Stomach (tissue), 8 donors: ENCODE measurements at regions not wholly inside any gene's neighbourhood (a gene's known extent, or its start where the extent isn't known, plus 50 kb on each side); places are given as distances from the start of the nearest gene placed in this dataset.

ENCODE experiments used
- DNase-seq, 2 donors: peaks; one replicate each; pipeline versions ENCODE4 v3.0.0 to v3.0.0-alpha.2; 2013 to 2019
- H3K27ac ChIP-seq, 5 donors: fragments of 200-600 bp in 4 of 5; sonication (generic) in 4 of 5; one replicate each; pipeline ENCODE4 v1.5.1; 2013 to 2019; ENCODE audit warnings: mild to moderate bottlenecking in 1 of 5, moderate library complexity in 1 of 5
- H3K27me3 ChIP-seq, 3 donors: fragments of 200-600 bp; sonication (generic); one replicate each; pipeline ENCODE4 v1.5.1; 2017 to 2019; ENCODE audit warnings: mixed run types in 1 of 3
- H3K36me3 ChIP-seq, 4 donors: fragments of 200-600 bp; sonication (generic); 1 replicate in 3 of 4; 2 replicates in 1 of 4; pipeline ENCODE4 v1.5.1; 2016 to 2019
- H3K4me1 ChIP-seq, 4 donors: fragments of 200-600 bp; sonication (generic); one replicate each; pipeline ENCODE4 v1.5.1; 2016 to 2019
- H3K4me3 ChIP-seq, 4 donors: fragments of 200-600 bp; sonication (generic) in 3 of 4; one replicate each; pipeline ENCODE4 v1.5.1; 2016 to 2019; ENCODE audit warnings: mild to moderate bottlenecking in 1 of 4
- H3K9me3 ChIP-seq, 4 donors: fragments of 200-600 bp; sonication (generic); one replicate each; pipeline ENCODE4 v1.5.1; 2016 to 2019
- CTCF ChIP-seq, 7 experiments: fragments of 450-650 bp in 4 of 7; fragments of 200-600 bp in 3 of 7; sonication (generic) in 3 of 7; IDR thresholded peaks; one replicate each; pipeline ENCODE4 v1.5.1; 2016 to 2019; ENCODE audit warnings: antibody characterized with exemption in 7 of 7, control low read depth in 2 of 7, mild to moderate bottlenecking in 1 of 7
- EP300 ChIP-seq: sonication (generic); formaldehyde crosslinking; IDR thresholded peaks from one replicate; pipeline ENCODE4 v1.6.1; 2017; ENCODE audit warnings: antibody characterized with exemption
- POLR2A ChIP-seq, 4 donors: fragments of 450-650 bp; IDR thresholded peaks; one replicate each; pipeline ENCODE4 v1.6.1; 2016; ENCODE audit warnings: antibody characterized with exemption in 4 of 4, control low read depth in 2 of 4, mild to moderate bottlenecking in 1 of 4, moderate library complexity in 1 of 4
- POLR2AphosphoS5 ChIP-seq, 3 donors: sonication (generic); formaldehyde crosslinking; IDR thresholded peaks; one replicate each; pipeline ENCODE4 v1.6.1; 2016; ENCODE audit warnings: antibody characterized with exemption in 3 of 3
- WGBS, 5 donors: extraction: QIAGEN DNeasy Blood & Tissue Kit in 3 of 5; methylation state at CpG; one replicate each; pipeline versions ENCODE4 v1.1.5 to v1.1.7; 2013 to 2018; 5-methylcytosine and 5-hydroxymethylcytosine counted together
- intact Hi-C: fragments of 100-400 bp; cut with DNase I; formaldehyde crosslinking; loops from one replicate; pipeline ENCODE4 v1.15.1; 2023; ENCODE audit warnings: low total_unique reads
- donor health status: healthy with polysubstance abuse.
- donor health status: Bipolar disorder and iron deficiency.
- donor health status: healthy.

GRCh38 chr5:63495225-63495624 lies 467.0 kb downstream of the HTR1A start:
- no peak overlapping the region for H3K27ac ChIP-seq
- TF ChIP-seq EP300 (no peak), POLR2A (IDR thresholded peaks at IDR 0.05) (no peak), POLR2AphosphoS5 (IDR thresholded peaks at IDR 0.05) (no peak), CTCF (IDR thresholded peaks at IDR 0.05) (no peak)
- intact Hi-C loops: no loop called here
- no peaks in the 10 kb centered on the region for H3K36me3 ChIP-seq
- no peak for DNase-seq
- H3K4me1 ChIP-seq: no peaks in the 10 kb centered on the region
- no peaks in the 10 kb centered on the region for H3K9me3 ChIP-seq
- H3K4me3 ChIP-seq: no peak overlapping the region
- no peaks in the 10 kb centered on the region for H3K27me3 ChIP-seq

- Histone ChIP-seq H3K4me3 (no peak overlapping the region), H3K4me1 (no peaks in the 10 kb centered on the region), H3K9me3 (peaks cover 0 to 5% (median 2%) of the 10 kb centered on the region in 4 donors), H3K27ac (no peak overlapping the region), H3K36me3 (no peaks in the 10 kb centered on the region), H3K27me3 (no peaks in the 10 kb centered on the region)
- TF ChIP-seq CTCF (IDR thresholded peaks at IDR 0.05) (no peak), POLR2A (IDR thresholded peaks at IDR 0.05) (no peak), EP300 (no peak), POLR2AphosphoS5 (IDR thresholded peaks at IDR 0.05) (no peak)
- intact Hi-C loops: no loop called here
- no peak for DNase-seq
- WGBS, 5 donors: 64 to 84% (median 73%) methylated on average over 1 of the region's 1 CpG
These were observed 478.9 kb downstream of the HTR1A start for GRCh38 chr5:63483338-63483737.

- Histone ChIP-seq H3K36me3 (no peaks in the 10 kb centered on the region), H3K9me3 (peaks cover 0 to 10% (median 0%) of the 10 kb centered on the region in 4 donors), H3K4me3 (no peak overlapping the region), H3K27me3 (no peaks in the 10 kb centered on the region), H3K27ac (no peak overlapping the region), H3K4me1 (no peaks in the 10 kb centered on the region)
- 76 to 88% (median 78%) methylated on average over 1 of the region's 1 CpG for WGBS, 5 donors
- intact Hi-C loops: no loop called here
- DNase-seq: no peak
- TF ChIP-seq POLR2A (IDR thresholded peaks at IDR 0.05): no peak
- no peak for TF ChIP-seq EP300
- TF ChIP-seq POLR2AphosphoS5 (IDR thresholded peaks at IDR 0.05): no peak
- no peak for TF ChIP-seq CTCF (IDR thresholded peaks at IDR 0.05)
These were observed 488.8 kb downstream of the HTR1A start for GRCh38 chr5:63473335-63473967.

GRCh38 chr5:63456279-63456678 lies 506.0 kb downstream of the HTR1A start:
- no peak overlapping the region for H3K27ac ChIP-seq
- TF ChIP-seq EP300 (no peak), POLR2AphosphoS5 (IDR thresholded peaks at IDR 0.05) (no peak), CTCF (IDR thresholded peaks at IDR 0.05) (no peak), POLR2A (IDR thresholded peaks at IDR 0.05) (no peak)
- DNase-seq: no peak
- peaks cover 0 to 17% (median 7%) of the 10 kb centered on the region in 4 donors for H3K9me3 ChIP-seq
- H3K4me1 ChIP-seq: no peaks in the 10 kb centered on the region
- no peaks in the 10 kb centered on the region for H3K27me3 ChIP-seq
- intact Hi-C loops: no loop called here
- 49 to 59% (median 56%) methylated on average over 1 of the region's 1 CpG for WGBS, 5 donors
- H3K36me3 ChIP-seq: no peaks in the 10 kb centered on the region
- no peak overlapping the region for H3K4me3 ChIP-seq
